ENCODE measurements at regions not wholly inside any gene's neighbourhood (a gene's known extent, or its start where the extent isn't known, plus 50 kb on each side); places are given as distances from the start of the nearest gene placed in this dataset.

DNA sequence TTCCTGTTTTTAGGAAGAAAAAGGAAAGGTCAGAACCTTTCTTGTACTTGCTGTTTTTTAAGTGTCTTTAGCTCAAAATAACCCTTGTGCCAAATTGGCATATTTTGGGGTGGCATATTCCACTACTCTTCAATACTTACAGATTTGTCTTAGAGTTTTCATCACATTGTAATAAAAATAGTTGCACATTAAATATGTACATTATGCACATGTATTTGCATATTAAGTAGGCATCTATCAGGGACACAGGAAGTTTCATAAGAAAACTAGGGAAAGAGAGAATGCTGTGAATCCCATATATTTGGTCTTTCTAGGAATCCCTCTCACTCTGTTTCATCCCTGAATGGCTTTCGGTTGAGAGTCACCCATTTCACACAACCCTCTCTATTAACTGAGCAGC, 139.6 kb downstream of the LARP7 start:
- Histone ChIP-seq H3K4me2 (replicated peaks; ENCODE audit: low read depth, low read length, poor library complexity, severe bottlenecking) (no peak overlapping the region), H3K4me1 (ENCODE audit: control insufficient read depth in 2 of 2, insufficient read depth in 2 of 2, low read length in 2 of 2) (no peaks in the 10 kb centered on the region), H3K27me3 (replicated peaks in 1 of 4; ENCODE audit: control extremely low read depth in 1 of 4, control insufficient read depth in 3 of 4, insufficient read depth in 4 of 4, low read length in 3 of 4) (no peaks in the 10 kb centered on the region), H4K20me1 (ENCODE audit: control insufficient read depth, insufficient read depth, low read length, poor library complexity, severe bottlenecking) (no peaks in the 10 kb centered on the region), H2AFZ (ENCODE audit: insufficient read depth, low read depth, low read length, poor library complexity, severe bottlenecking) (no peak overlapping the region), H3K4me3 (ENCODE audit: control extremely low read depth in 1 of 5, extremely low read depth in 1 of 5, insufficient read depth in 1 of 5, low read depth in 2 of 5, low read length in 4 of 5) (no peak overlapping the region), H3K79me2 (ENCODE audit: control insufficient read depth, insufficient read depth, low read length) (no peaks in the 10 kb centered on the region), H3K27ac (ENCODE audit: low read length in 2 of 2) (no peak overlapping the region), H3K36me3 (replicated peaks in 1 of 2; ENCODE audit: control extremely low read depth in 1 of 2, control insufficient read depth in 1 of 2, extremely low read depth in 1 of 2, insufficient read depth in 2 of 2, low read length in 1 of 2) (no peaks in the 10 kb centered on the region), H3K9me3 (ENCODE audit: control extremely low read depth in 1 of 3, control insufficient read depth in 2 of 3, insufficient read depth in 1 of 3, low read length in 2 of 3) (no peaks in the 10 kb centered on the region), H3K9ac (ENCODE audit: low read length) (no peak overlapping the region)
- ChIA-PET CTCF (interaction anchor here (1.2 to 3.3 kb wide), 2 partner anchors 11 to 13 kb away, joined by 4 to 10 read pairs; no protein-coding TSS in a partner anchor), POLR2A (no interaction called here)
- no peaks in the 10 kb centered on the region for H3K9me3 Mint-ChIP-seq (ENCODE audit: insufficient read depth)
- no CpG with 5 or more reads among the region's 1 CpG for WGBS (ENCODE audit: insufficient coverage)
- ATAC-seq (ENCODE audit: low read depth) (no peak), DNase-seq (no peak)
- no peak overlapping the region for H3K4me3 Mint-ChIP-seq
- no peaks in the 10 kb centered on the region for H3K27me3 Mint-ChIP-seq
- no peaks in the 10 kb centered on the region for H3K4me1 Mint-ChIP-seq
- TF ChIP-seq EZH2 (IDR thresholded peaks at IDR 0.05; ENCODE audit: borderline replicate concordance, insufficient read depth, low read depth, low read length, poor library complexity, severe bottlenecking), result no peak
- TF ChIP-seq, protein P1, sequence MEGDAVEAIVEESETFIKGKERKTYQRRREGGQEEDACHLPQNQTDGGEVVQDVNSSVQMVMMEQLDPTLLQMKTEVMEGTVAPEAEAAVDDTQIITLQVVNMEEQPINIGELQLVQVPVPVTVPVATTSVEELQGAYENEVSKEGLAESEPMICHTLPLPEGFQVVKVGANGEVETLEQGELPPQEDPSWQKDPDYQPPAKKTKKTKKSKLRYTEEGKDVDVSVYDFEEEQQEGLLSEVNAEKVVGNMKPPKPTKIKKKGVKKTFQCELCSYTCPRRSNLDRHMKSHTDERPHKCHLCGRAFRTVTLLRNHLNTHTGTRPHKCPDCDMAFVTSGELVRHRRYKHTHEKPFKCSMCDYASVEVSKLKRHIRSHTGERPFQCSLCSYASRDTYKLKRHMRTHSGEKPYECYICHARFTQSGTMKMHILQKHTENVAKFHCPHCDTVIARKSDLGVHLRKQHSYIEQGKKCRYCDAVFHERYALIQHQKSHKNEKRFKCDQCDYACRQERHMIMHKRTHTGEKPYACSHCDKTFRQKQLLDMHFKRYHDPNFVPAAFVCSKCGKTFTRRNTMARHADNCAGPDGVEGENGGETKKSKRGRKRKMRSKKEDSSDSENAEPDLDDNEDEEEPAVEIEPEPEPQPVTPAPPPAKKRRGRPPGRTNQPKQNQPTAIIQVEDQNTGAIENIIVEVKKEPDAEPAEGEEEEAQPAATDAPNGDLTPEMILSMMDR (IDR thresholded peaks at IDR 0.05), result no peak
- no peak overlapping the region for H3K27ac Mint-ChIP-seq
- intact Hi-C loops (cut with micrococcal nuclease), result no loop called here

DNA sequence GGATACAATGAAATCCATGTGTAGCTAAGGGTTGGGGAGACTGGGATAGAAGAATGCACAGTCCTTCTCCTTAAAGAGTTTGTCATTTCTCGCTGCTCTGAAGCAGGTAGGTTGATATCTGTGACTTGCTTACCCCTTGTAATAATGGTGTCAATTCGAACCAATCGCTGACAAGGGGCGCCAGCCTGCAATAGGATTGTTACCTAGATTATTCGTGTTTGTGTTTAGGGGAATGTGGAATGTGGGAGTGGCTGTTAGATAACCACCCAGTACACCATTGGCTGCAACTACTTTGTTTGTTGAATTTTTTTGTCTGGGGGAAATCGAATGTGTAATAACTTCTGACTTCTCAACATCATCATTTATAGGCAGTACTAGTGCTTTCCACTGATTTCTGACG, 141.6 kb downstream of the LARP7 start:
- ATAC-seq (ENCODE audit: low read depth) (no peak), DNase-seq (no peak)
- Histone ChIP-seq H4K20me1 (ENCODE audit: control insufficient read depth, insufficient read depth, low read length, poor library complexity, severe bottlenecking) (no peaks in the 10 kb centered on the region), H3K27ac (ENCODE audit: low read length in 2 of 2) (no peak overlapping the region), H3K4me2 (replicated peaks; ENCODE audit: low read depth, low read length, poor library complexity, severe bottlenecking) (no peak overlapping the region), H3K9ac (ENCODE audit: low read length) (no peak overlapping the region), H3K27me3 (replicated peaks in 1 of 4; ENCODE audit: control extremely low read depth in 1 of 4, control insufficient read depth in 3 of 4, insufficient read depth in 4 of 4, low read length in 3 of 4) (no peaks in the 10 kb centered on the region), H3K4me3 (ENCODE audit: control extremely low read depth in 1 of 5, extremely low read depth in 1 of 5, insufficient read depth in 1 of 5, low read depth in 2 of 5, low read length in 4 of 5) (no peak overlapping the region), H3K4me1 (ENCODE audit: control insufficient read depth in 2 of 2, insufficient read depth in 2 of 2, low read length in 2 of 2) (no peaks in the 10 kb centered on the region), H3K9me3 (ENCODE audit: control extremely low read depth in 1 of 3, control insufficient read depth in 2 of 3, insufficient read depth in 1 of 3, low read length in 2 of 3) (no peaks in the 10 kb centered on the region), H3K36me3 (replicated peaks in 1 of 2; ENCODE audit: control extremely low read depth in 1 of 2, control insufficient read depth in 1 of 2, extremely low read depth in 1 of 2, insufficient read depth in 2 of 2, low read length in 1 of 2) (no peaks in the 10 kb centered on the region), H2AFZ (ENCODE audit: insufficient read depth, low read depth, low read length, poor library complexity, severe bottlenecking) (no peak overlapping the region), H3K79me2 (ENCODE audit: control insufficient read depth, insufficient read depth, low read length) (no peaks in the 10 kb centered on the region)
- no peak overlapping the region for H3K27ac Mint-ChIP-seq
- no peak overlapping the region for H3K4me3 Mint-ChIP-seq
- 93% methylated on average over 4 of the region's 7 CpGs for WGBS (ENCODE audit: insufficient coverage)
- no peaks in the 10 kb centered on the region for H3K9me3 Mint-ChIP-seq (ENCODE audit: insufficient read depth)
- ChIA-PET CTCF (interaction anchor here (0.7 kb wide), 1 partner anchor 1934 kb away, joined by 3 read pairs; no protein-coding TSS in a partner anchor), POLR2A (no interaction called here)
- H3K4me1 Mint-ChIP-seq, result no peaks in the 10 kb centered on the region
- intact Hi-C loops (cut with micrococcal nuclease), result no loop called here
- no peaks in the 10 kb centered on the region for H3K27me3 Mint-ChIP-seq
- TF ChIP-seq, protein P1 (IDR thresholded peaks at IDR 0.05), result no peak
- TF ChIP-seq EZH2 (IDR thresholded peaks at IDR 0.05; ENCODE audit: borderline replicate concordance, insufficient read depth, low read depth, low read length, poor library complexity, severe bottlenecking), result no peak

All from B cell (primary cell).